ENCODE measurements at regions not wholly inside any gene's neighbourhood (a gene's known extent, or its start where the extent isn't known, plus 50 kb on each side); places are given as distances from the start of the nearest gene placed in this dataset.
"Not testable (repeated sequence)": the region's sequence is repeated elsewhere in the genome, so short reads cannot be mapped to it uniquely, and the experiment has no call there.

- DNase-seq = no peak
- in situ Hi-C loops (cut with MboI; ENCODE audit: low pct_unique_long_range_greater_than_20kb, low sequenced_read_pairs) = no loop called here
Observed at GRCh38 chr13:65240773-65241172, 1989.4 kb downstream of the PCDH9 start.

GRCh38 chr13:65236841-65237418, 1993.2 kb downstream of the PCDH9 start:
- DNase-seq = no peak
- in situ Hi-C loops (cut with MboI; ENCODE audit: low pct_unique_long_range_greater_than_20kb, low sequenced_read_pairs) = no loop called here

GRCh38 chr13:65217471-65217995, 2012.6 kb downstream of the PCDH9 start:
- DNase-seq = no peak
- in situ Hi-C loops (cut with MboI; ENCODE audit: low pct_unique_long_range_greater_than_20kb, low sequenced_read_pairs) = no loop called here

- in situ Hi-C loops (cut with MboI; ENCODE audit: low pct_unique_long_range_greater_than_20kb, low sequenced_read_pairs) = not testable (repeated sequence)
- DNase-seq = peak; percentile 35
Observed at GRCh38 chr13:65202845-65203244, 2027.3 kb downstream of the PCDH9 start.

- in situ Hi-C loops (cut with MboI; ENCODE audit: low pct_unique_long_range_greater_than_20kb, low sequenced_read_pairs) = no loop called here
- no peak for DNase-seq
Observed at GRCh38 chr13:65188721-65189120, 2041.4 kb downstream of the PCDH9 start.

GRCh38 chr13:65168026-65168425, 2062.1 kb downstream of the PCDH9 start:
- in situ Hi-C loops (cut with MboI; ENCODE audit: low pct_unique_long_range_greater_than_20kb, low sequenced_read_pairs) = no loop called here
- no peak for DNase-seq

GRCh38 chr13:65166675-65167074, 2063.5 kb downstream of the PCDH9 start:
- in situ Hi-C loops (cut with MboI; ENCODE audit: low pct_unique_long_range_greater_than_20kb, low sequenced_read_pairs) = no loop called here
- no peak for DNase-seq

GRCh38 chr13:65159803-65160202, 2070.3 kb downstream of the PCDH9 start:
- no peak for DNase-seq
- in situ Hi-C loops (cut with MboI; ENCODE audit: low pct_unique_long_range_greater_than_20kb, low sequenced_read_pairs) = no loop called here

- DNase-seq = no peak
- in situ Hi-C loops (cut with MboI; ENCODE audit: low pct_unique_long_range_greater_than_20kb, low sequenced_read_pairs) = no loop called here
Observed at GRCh38 chr13:65155861-65156260, 2074.3 kb downstream of the PCDH9 start.

- in situ Hi-C loops (cut with MboI; ENCODE audit: low pct_unique_long_range_greater_than_20kb, low sequenced_read_pairs) = no loop called here
- DNase-seq = no peak
Observed at GRCh38 chr13:65154661-65155447, 2075.3 kb downstream of the PCDH9 start.

- in situ Hi-C loops (cut with MboI; ENCODE audit: low pct_unique_long_range_greater_than_20kb, low sequenced_read_pairs) = no loop called here
- DNase-seq = no peak
Observed at GRCh38 chr13:65149687-65150086, 2080.4 kb downstream of the PCDH9 start.

GRCh38 chr13:65143920-65144319, 2086.2 kb downstream of the PCDH9 start:
- no peak for DNase-seq
- in situ Hi-C loops (cut with MboI; ENCODE audit: low pct_unique_long_range_greater_than_20kb, low sequenced_read_pairs) = no loop called here

- in situ Hi-C loops (cut with MboI; ENCODE audit: low pct_unique_long_range_greater_than_20kb, low sequenced_read_pairs) = no loop called here
- no peak for DNase-seq
Observed at GRCh38 chr13:65133094-65133493, 2097.0 kb downstream of the PCDH9 start.

- DNase-seq = no peak
- in situ Hi-C loops (cut with MboI; ENCODE audit: low pct_unique_long_range_greater_than_20kb, low sequenced_read_pairs) = no loop called here
Observed at GRCh38 chr13:65125236-65125635, 2104.9 kb downstream of the PCDH9 start.

- no peak for DNase-seq
- in situ Hi-C loops (cut with MboI; ENCODE audit: low pct_unique_long_range_greater_than_20kb, low sequenced_read_pairs) = no loop called here
Observed at GRCh38 chr13:65112531-65112941, 2117.6 kb downstream of the PCDH9 start.

GRCh38 chr13:65112123-65112522, 2118.0 kb downstream of the PCDH9 start:
- in situ Hi-C loops (cut with MboI; ENCODE audit: low pct_unique_long_range_greater_than_20kb, low sequenced_read_pairs) = no loop called here
- no peak for DNase-seq

- no peak for DNase-seq
- in situ Hi-C loops (cut with MboI; ENCODE audit: low pct_unique_long_range_greater_than_20kb, low sequenced_read_pairs) = no loop called here
Observed at GRCh38 chr13:65111223-65111622, 2118.9 kb downstream of the PCDH9 start.

- in situ Hi-C loops (cut with MboI; ENCODE audit: low pct_unique_long_range_greater_than_20kb, low sequenced_read_pairs); DNase-seq: not testable (repeated sequence)
Observed at GRCh38 chr13:65104436-65104835, 2125.7 kb downstream of the PCDH9 start.

- in situ Hi-C loops (cut with MboI; ENCODE audit: low pct_unique_long_range_greater_than_20kb, low sequenced_read_pairs) = no loop called here
- DNase-seq = no peak
Observed at GRCh38 chr13:65103351-65103750, 2126.8 kb downstream of the PCDH9 start.

GRCh38 chr13:65095161-65096082, 2134.7 kb downstream of the PCDH9 start:
- no peak for DNase-seq
- in situ Hi-C loops (cut with MboI; ENCODE audit: low pct_unique_long_range_greater_than_20kb, low sequenced_read_pairs) = no loop called here

Measured in KBM-7 (cell line).